SU-DHL-6 (cell line): ENCODE measurements at regions not wholly inside any gene's neighbourhood (a gene's known extent, or its start where the extent isn't known, plus 50 kb on each side); places are given as distances from the start of the nearest gene placed in this dataset.

Experiments
- EZH2phosphoT487 ChIP-seq: fragments of 200-600 bp; sonication (generic), shearing (Covaris generic); conservative IDR thresholded peaks from 2 replicates; pipeline ENCODE4 v1.6.1; 2018; ENCODE audit warnings: mild to moderate bottlenecking, antibody characterized with exemption, low read length, moderate library complexity, mixed read lengths
- TF ChIP-seq, protein P1 (sequence below): fragments of 200-600 bp; sonication (generic); IDR thresholded peaks from one replicate; pipeline ENCODE4 v1.5.1; 2017; ENCODE audit warnings: antibody characterized with exemption, mild to moderate bottlenecking, low read length, moderate library complexity; ENCODE audit not compliant: insufficient read depth, poor library complexity, severe bottlenecking

DNA sequence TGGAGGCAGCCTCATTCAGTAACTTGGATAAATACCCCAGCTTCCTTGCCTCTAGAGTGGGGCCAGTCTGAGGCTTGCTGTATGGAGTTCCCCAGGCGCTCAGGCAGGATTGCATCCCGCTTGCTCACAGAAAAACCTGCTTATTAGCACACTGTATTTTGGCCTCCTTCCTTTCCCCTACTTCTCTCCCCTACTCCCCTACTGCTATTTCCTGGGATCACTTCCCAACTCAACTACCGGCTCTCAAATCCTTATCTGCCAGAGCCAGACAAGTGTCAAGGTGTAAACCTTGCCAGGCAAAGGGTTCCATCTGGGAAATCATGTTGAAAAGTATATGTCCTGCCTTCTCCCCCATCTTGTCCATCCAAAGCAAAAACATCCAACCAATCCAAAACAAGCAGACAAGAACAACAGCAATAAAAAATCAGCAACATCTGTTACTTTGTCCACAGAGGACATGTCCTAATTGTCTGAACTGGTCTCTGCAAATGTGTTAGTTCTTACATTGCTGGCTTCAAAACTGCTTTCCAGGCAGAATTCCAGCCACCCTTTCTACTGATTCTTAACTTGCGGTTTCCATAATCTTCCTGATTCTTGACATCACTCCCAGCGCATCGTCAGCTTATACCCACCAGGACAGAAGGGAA is 164.1 kb upstream of the SEMA6A start:
- TF ChIP-seq, protein P1, sequence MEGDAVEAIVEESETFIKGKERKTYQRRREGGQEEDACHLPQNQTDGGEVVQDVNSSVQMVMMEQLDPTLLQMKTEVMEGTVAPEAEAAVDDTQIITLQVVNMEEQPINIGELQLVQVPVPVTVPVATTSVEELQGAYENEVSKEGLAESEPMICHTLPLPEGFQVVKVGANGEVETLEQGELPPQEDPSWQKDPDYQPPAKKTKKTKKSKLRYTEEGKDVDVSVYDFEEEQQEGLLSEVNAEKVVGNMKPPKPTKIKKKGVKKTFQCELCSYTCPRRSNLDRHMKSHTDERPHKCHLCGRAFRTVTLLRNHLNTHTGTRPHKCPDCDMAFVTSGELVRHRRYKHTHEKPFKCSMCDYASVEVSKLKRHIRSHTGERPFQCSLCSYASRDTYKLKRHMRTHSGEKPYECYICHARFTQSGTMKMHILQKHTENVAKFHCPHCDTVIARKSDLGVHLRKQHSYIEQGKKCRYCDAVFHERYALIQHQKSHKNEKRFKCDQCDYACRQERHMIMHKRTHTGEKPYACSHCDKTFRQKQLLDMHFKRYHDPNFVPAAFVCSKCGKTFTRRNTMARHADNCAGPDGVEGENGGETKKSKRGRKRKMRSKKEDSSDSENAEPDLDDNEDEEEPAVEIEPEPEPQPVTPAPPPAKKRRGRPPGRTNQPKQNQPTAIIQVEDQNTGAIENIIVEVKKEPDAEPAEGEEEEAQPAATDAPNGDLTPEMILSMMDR, result no peak
- no peak for TF ChIP-seq EZH2phosphoT487
